Testis (tissue), 2 donors: ENCODE measurements at regions not wholly inside any gene's neighbourhood (a gene's known extent, or its start where the extent isn't known, plus 50 kb on each side); places are given as distances from the start of the nearest gene placed in this dataset.

Experiments
- POLR2A ChIP-seq: fragments of 450-650 bp; IDR thresholded peaks from one replicate; pipeline ENCODE4 v1.6.1; 2017; ENCODE audit warnings: antibody characterized with exemption, mild to moderate bottlenecking, moderate library complexity
- TF ChIP-seq, protein P1 (sequence below), 3 experiments: fragments of 450-650 bp in 2 of 3; fragments of 200-600 bp in 1 of 3; sonication (generic) in 1 of 3; IDR thresholded peaks; one replicate each; pipeline ENCODE4 v1.5.1; 2016 to 2019; ENCODE audit warnings: antibody characterized with exemption in 3 of 3, mild to moderate bottlenecking in 2 of 3, moderate library complexity in 1 of 3

DNA sequence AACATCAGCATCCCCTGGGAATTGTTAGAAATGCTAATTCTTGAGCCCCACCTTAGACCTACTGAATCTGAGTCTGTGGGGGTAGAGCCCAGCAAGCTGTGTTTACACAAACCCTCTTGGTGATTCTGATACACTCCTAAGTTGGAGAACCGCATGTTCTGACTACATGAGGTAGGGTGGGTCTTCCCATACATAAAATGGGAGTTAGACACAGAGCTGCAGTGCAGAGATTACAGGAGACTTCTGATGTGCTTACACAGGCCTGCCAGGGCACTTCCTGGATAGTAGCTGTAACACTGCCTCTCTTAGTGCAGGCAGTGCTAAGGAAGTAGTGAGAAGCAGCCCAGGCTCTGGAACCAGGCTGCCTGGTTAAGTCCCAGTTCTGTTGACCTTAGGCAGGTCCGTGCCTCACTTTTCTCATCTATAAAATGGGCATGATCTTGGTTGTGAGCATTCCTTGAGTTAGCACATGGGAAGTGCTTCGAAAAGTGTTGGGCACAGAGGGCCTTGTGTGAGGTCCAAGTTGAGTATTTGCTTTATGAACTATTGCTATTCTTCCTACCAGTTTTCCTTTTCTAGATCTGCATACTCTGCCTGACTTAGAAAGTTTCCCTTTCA, 67.3 kb downstream of the GLI2 start:
- TF ChIP-seq POLR2A, result no peak
- TF ChIP-seq, protein P1, sequence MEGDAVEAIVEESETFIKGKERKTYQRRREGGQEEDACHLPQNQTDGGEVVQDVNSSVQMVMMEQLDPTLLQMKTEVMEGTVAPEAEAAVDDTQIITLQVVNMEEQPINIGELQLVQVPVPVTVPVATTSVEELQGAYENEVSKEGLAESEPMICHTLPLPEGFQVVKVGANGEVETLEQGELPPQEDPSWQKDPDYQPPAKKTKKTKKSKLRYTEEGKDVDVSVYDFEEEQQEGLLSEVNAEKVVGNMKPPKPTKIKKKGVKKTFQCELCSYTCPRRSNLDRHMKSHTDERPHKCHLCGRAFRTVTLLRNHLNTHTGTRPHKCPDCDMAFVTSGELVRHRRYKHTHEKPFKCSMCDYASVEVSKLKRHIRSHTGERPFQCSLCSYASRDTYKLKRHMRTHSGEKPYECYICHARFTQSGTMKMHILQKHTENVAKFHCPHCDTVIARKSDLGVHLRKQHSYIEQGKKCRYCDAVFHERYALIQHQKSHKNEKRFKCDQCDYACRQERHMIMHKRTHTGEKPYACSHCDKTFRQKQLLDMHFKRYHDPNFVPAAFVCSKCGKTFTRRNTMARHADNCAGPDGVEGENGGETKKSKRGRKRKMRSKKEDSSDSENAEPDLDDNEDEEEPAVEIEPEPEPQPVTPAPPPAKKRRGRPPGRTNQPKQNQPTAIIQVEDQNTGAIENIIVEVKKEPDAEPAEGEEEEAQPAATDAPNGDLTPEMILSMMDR (IDR thresholded peaks at IDR 0.05), result no peak
